Epidermal melanocyte (primary cell): ENCODE measurements at regions not wholly inside any gene's neighbourhood (a gene's known extent, or its start where the extent isn't known, plus 50 kb on each side); places are given as distances from the start of the nearest gene placed in this dataset.
"Not testable (repeated sequence)": the region's sequence is repeated elsewhere in the genome, so short reads cannot be mapped to it uniquely, and the experiment has no call there.

Experiments used
- DNase-seq: peaks from one replicate; pipeline ENCODE4 v3.0.0; 2011; ENCODE audit warnings: low spot score; ENCODE audit not compliant: insufficient read length

DNA sequence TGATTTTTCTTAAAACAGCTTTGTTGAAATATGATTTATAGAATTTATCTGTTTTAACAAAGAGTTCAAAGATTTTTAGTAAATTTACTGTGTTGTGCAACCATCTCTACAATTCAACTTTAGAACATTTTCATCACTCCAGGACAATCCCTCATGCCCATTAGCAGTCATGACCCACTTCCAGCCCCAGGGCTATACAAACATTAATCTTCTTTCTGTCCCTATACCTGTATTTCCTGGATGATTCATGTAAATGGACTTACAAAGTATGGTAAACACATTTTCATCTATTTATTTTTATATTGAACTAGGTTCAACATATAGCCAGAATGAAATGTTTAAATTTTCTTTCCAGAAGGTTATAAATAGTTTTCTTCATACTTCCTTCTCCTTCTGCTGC, 127.8 kb upstream of the CCDC180 start:
- no peak for DNase-seq

DNA sequence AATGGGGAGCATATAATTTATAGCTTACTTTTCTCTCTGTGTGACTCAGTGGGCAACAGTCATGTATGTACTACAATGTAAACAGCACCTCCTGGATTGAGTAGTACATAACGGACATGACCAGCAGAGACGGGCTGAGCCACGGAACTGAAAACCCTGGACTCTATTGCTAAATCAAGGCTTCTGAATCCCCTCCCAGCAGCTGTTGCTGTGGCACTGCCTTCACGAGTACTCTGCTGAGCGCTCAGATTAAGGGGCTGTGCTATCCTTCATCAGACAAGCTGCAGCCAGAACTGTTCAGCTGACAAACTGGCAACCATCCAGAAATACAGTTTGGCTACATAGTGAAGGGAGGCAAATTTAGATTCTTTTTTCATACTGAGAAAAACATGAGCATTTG, 131.3 kb upstream of the CCDC180 start:
- DNase-seq, result no peak

DNA sequence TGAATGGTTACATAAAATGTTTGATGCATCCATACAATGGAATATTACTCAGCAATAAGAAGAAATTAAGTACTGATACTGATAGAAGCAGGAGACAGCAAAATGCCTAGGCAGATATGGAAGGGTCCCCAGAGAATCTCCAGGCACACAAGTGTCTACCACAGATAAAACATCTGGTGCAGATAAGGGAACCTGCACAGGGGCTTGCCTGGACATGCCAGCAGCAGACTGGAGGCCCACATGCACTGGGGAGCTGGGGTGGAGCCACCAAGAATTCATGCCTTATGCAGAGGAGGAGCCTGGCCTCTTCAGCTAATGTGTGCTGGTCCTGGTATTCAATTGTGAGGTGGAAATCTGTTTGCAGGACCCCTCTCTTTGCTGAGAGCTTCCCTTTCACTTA, 129.2 kb upstream of the CTSV start:
- not testable (repeated sequence) for DNase-seq

DNA sequence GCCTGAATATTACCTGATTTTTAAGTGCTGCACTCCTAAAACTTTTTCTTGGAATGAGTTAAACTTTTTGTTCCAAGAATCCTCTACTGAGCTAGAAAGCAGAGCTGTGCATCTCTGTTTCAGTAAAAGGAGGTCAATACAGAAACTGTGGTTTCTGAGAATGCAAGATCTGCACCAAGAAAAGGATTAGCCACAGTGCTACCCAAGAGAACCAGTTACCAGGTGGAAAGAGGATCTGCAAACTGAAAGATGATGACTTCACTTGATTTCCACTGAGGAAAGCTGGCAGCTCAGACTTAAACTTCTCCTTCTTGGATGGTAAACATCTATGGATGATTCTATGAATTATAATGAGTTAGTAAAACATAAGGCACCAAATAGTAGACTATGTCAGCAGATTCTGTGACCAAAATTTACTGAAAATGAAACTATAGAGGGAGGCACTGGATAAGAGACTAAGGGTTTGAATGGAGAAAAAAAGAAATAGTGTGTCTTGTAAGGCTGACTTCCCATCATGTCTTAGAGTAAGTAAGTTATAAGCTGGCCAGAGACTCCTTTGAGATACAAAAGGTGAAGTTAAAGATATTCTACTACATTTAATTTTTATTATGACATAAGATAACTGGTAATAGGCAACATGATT, 127.7 kb upstream of the CTSV start:
- not testable (repeated sequence) for DNase-seq

DNA sequence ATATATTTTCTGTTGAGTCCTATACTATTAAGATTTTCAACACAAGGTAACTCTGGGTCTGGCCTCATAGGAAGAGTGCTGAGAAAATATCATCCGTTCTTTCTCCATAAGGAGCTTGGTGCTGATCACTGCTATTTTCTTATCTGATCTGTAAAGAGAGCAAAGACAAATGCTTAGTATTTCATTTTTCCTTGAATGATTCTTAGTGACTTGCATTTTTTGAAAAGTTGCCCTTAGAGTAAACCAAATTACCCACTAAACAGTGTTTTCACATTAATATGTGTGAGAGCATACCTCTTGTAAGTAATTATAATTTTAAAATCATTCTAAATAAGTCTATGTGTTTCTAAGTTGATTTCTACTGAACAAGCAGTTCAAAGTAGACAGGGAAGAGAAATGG, 121.3 kb upstream of the CTSV start:
- DNase-seq, result no peak

DNA sequence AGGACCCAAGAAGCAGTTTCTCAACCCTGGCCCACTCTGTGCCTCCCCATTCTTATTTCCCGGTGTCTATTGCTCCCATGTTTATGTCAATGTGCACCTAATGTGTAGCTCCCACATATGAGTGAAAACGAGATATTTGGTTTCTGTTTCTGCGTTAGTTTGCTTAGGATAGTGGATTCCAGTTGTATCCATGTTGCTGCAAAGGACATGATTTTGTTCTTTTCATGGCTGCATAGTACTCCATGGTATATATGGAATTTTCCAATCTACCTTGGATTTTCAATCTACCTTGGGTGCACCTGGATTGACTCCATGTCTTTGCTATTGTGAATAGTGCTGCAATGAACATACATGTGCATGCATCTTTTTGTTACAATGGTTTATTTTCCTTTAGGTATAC, 119.8 kb upstream of the CTSV start:
- not testable (repeated sequence) for DNase-seq

DNA sequence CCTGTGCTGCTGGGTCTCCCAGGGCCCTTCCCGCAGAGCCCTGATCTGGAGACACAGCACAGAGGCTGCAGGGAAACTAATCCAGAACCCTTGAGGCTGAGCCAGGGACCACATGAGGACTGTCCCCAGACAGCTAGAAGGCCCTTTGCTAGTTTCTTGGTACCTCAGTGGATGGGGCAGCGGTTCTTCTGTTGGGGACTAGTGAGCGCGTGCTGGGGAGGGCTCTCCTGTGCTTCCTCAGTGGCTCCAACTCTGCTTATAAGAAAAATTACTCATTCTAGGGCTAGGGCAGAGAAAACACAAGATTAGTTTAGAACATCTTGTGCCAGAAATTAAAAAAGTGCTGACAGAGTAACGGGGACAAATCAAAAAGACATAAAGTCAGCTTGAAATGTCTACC, 116.5 kb upstream of the CTSV start:
- not testable (repeated sequence) for DNase-seq

DNA sequence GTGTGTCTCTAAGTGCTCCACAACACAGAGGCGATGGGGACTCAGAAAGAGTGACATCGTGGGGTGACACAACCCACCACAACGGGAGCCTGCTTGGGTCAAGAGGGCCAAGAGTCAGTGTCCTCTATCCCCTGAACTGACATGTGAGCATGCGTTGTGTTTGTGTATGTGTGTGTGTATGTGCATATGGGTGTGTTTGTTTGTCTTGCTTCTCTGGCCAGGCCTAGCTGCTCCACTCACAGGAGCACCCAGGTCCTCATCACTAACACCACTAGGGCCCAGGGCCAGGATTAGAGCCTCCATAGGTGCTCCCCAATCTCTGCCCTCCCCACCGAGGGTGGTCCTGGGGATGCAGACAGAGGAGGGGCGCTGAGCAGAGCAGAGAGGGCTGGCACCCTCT, 115.0 kb upstream of the CTSV start:
- no peak for DNase-seq

DNA sequence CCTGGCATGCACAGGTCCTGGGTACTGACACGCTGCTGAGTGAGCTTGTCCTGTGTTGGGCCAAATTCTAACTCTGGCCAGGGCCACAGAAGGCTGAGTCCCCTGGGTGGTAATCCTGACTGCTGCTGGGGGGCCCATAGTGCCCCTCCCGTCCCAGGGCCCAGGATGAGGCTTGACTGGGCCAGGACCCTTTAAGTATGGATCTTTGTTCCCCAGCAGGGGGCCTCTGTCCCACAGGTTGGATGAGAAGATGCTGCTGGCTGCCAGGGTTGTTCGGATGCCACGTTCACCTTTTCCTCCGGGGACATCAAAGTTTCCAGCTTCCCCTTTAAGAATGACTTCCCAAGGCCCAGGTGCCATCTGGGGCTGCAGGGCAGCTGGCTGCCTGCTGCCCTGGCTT, 114.2 kb upstream of the CTSV start:
- not testable (repeated sequence) for DNase-seq

DNA sequence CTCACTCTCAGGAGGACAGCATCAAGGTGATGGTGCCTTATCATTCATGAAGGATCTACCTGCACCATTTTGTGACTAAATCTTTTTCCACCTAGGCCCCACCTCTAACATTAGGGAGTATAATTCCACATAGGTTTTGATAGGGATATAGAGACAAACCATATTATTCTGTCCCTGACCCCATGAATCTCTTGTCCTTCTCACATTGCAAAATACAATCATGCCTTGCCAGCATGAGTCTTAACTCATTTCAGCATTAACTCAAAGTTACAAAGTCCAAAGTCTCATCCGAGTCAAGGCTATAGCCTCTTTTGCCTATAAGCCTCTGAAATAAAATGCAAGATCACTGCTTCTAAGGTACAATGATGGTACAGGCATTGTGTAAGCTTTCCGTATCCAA, 111.5 kb upstream of the CTSV start:
- DNase-seq, result not testable (repeated sequence)

DNA sequence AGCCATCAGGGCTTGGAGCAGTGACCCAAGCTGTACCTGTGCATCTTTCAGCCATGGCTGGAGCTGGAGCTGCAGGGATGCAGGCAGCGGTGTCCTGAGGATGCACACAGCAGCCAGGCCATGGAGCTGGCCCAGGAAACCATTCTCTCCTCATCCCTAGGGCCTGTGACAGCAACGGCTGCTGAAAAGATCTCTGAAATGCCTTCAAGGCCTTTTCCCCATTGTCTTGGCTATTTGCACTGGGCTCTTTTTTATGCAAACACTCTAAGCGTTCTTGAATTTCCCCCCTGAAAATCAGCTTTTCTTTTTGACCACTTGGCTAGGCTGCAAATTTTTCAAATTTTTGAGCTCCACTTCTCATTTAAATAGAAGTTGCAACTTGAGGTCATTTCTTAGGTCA, 109.5 kb upstream of the CTSV start:
- not testable (repeated sequence) for DNase-seq

DNA sequence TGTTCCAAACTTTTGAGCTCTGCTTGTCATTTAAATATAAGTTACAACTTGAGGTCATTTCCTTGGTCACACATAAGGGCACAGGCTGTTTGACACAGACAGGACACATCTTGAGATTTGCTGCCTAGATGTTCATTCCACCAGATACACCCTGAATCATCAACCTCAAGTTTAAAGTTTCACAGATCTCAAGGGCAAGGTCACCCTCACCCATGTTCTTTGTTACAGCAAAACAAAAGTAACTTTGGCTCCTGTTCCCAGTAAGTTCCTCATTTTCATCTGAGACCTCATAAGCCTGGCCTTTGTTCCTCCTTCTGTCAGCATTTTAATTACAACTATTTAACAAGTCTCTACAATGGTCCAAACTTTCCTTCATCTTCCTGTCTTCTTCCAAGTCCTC, 106.7 kb upstream of the CTSV start:
- not testable (repeated sequence) for DNase-seq

DNA sequence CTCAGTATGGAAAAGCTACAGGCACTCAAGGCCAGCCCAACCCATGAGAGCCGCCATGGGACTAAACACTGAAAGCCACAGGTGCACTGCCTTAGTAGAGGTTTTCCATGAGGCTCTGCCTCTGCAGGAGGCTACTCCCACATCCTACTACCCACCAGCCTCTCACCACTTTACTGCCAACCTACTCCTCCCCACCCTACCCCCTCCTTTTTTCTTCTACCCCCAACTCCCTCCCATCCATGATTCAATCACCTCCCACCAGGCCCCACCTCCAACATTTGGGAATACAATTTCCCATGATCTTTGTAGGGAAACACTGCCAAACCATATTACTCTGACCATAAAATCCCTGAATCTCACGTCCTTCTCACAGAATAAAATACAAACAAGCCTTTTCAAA, 101.6 kb upstream of the CTSV start:
- DNase-seq, result no peak

DNA sequence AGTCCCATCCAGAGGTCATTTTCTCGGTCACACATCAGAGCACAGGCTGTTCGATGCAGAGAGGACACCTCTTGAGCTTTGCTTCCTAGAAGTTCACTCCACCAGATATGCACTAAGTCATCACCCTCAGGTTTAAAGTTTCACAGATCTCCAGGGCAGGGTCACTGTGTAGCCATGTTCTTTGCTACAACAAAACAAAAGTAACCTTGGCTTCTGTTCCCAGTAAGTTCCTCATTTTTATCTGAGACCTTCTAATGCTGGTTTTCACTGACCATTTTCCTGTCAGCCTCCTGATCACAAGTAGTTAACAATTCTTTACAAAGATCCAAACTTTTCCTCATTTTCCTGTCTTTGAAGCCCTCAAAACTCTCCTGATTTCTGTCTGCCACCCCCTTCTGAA, 97.5 kb upstream of the CTSV start:
- DNase-seq, result no peak

DNA sequence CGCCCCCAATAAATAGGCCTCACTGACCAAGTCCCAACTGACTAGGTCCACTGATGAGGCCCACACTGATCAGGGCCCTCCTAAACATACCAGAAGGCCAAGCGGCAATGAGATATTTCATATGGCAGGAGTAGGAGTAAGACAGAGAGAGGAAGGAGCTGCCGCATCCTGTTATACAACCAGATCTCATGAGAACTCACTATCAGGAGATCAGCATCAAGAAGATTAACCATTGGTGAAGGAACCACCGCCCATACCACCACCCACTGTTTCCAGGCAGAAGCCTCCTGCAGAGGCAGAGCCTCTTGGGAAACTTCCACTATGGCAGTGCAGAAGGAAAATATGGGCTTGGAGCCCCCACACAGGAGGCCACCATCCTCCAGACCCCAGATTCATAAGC, 95.0 kb upstream of the CTSV start:
- not testable (repeated sequence) for DNase-seq

DNA sequence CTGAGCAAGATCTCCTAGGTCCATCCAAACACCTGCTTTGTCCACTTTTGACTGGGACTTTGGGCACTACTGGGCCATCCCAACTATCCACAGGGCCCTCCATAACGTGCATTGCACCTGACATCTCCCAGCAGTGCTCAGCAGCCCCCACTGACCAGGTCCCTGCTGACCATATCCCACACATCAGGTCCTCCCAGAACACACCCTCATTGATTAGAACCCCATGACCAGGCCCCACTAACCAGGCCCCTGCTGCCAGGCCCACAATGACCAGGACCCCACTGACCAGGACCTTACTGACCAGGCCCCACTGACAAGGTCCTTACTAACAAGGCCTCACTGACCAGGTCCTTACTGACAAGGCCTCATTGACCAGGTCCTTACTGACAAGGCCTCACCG, 93.9 kb upstream of the CTSV start:
- no peak for DNase-seq

DNA sequence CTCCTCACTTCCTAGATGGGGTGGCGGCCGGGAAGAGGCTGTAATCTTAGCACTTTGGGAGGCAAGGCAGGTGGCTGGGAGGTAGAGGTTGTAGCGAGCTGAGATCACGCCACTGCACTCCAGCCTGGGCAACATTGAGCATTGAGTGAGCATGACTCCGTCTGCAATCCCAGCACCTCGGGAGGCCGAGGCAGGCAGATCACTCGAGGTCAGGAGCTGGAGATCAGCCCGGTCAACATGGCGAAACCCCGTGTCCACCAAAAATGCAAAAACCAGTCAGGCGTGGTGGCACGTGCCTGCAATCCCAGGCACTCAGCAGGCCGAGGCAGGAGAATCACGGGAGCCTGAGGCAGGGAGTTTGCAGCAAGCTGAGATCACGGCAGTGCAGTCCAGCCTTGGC, 91.9 kb upstream of the CTSV start:
- DNase-seq, result not testable (repeated sequence)

DNA sequence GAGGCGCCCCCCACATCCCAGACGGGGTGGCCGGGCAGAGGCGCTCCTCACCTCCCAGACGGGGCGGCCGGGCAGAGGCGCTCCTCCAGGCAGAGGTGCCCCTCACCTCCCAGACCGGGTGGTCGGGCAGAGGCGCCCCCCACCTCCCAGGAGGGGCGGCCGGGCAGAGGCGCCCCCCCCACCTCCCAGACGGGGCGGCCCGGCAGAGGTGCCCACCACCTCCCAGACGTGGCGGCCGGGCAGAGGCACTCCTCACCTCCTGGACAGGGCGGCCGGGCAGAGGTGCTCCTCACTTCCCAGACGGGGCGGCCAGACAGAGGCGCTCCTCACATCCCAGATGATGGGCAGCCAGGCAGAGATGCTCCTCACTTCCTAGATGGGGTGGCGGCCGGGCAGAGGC, 91.4 kb upstream of the CTSV start:
- DNase-seq, result not testable (repeated sequence)

DNA sequence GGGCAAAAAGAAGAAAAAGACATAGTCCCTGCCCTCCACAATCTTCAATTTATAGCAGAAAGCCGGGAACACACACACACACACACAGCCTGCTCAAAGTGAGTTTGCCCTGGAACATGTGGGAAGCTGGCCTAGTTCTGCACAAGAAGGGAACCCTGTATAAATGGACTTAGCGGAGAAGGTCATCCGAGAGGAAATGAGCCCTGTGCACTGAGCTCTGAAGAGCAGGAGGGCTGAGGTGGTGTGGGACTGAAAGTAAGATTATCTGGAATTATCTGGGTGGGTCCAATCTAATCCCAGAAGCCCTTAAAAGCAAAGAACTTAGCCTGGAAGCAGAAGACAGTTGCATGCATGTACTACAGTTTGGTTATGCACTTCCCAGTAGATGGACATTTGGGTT, 90.0 kb upstream of the CTSV start:
- no peak for DNase-seq

DNA sequence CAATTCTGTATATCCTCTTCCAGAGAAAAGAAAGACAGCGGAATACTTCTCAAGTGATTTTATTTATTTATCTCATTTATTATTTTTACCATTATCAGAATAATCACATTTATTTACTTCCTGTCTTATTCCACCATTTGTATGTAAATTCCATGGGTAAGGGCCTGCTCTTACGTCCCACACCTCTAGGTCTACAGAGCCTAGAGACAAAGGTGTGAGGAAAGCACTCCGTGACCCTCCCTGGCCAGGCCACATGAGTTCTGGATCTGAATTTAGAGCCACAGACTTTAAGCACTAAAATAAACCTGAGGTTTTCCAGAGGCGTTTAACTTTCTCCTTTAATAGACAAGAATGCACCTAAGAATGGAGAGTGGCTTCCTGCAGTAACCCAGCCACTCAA, 85.3 kb upstream of the CTSV start:
- no peak for DNase-seq

DNA sequence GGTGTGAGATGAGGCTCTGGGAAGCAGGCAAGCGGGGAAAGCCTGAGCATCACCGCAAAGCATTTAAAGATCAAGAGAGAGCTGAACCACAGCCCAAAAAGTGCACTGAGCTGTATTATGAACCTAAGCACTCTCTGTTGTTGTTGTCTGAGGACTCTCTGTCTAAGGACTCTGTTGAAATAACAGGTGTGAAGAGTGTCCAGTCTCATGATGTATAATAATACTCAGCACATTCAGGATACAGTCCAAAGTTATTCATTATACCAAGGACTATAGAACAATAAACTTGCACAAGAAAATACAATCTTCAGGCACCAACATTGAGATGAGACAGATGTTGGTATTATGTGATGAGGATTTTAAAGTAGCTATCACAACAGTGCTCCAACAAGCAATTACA, 71.8 kb upstream of the CTSV start:
- no peak for DNase-seq

DNA sequence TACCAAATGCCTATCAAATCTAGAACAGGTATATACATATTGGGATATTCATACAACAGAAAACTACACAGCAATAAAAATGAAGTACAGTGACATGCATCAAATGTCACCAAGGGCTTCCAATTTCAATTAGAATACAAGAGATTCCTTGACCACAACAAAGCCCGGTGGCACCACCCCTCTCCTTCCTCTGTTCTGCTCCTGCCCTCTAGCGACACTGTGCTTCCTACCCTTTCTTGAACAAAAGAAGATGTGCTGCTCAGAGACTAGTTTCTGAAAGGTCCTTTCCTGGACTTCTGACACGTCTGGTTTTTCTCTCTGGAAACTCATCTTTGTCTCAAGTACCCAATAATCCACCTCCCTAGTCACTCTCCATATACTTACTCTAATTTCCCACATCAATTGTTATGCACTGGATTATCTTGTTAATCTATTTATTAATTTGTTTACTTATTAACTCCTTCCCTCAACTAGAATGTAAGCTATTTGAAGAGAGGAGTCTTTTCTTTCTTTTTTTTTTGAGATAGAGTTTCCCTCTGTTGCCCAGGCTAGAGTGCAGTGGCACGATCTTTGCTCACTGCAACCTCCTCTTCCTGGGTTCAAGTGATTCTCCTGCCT, 70.4 kb upstream of the CTSV start:
- DNase-seq, result no peak

DNA sequence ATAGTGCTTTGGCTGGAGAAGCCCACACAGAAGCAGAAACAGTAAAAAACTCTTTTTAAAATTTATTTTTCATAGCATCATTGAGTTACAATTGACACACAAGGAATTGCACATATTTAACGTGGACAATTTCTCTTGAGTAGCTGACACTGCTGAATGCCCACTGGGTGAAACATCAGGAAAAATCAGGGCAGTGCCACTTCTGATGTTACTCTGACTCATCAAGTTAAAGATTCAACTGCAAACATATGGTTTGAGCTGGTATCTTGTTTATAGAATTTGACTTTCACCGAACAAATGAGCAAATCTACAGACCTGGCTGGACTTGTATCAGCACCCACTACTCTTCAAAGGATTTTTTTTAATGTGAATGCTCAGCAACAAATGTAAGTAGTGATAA, 66.3 kb upstream of the CTSV start:
- DNase-seq, result not testable (repeated sequence)
